Glomerular visceral epithelial cell (primary cell): ENCODE measurements at regions not wholly inside any gene's neighbourhood (a gene's known extent, or its start where the extent isn't known, plus 50 kb on each side); places are given as distances from the start of the nearest gene placed in this dataset.
"Not testable (repeated sequence)": the region's sequence is repeated elsewhere in the genome, so short reads cannot be mapped to it uniquely, and the experiment has no call there.

ENCODE experiments used
- DNase-seq: peaks from one replicate; pipeline ENCODE4 v3.0.0-alpha.2; 2016; ENCODE audit errors: extremely low spot score

DNA sequence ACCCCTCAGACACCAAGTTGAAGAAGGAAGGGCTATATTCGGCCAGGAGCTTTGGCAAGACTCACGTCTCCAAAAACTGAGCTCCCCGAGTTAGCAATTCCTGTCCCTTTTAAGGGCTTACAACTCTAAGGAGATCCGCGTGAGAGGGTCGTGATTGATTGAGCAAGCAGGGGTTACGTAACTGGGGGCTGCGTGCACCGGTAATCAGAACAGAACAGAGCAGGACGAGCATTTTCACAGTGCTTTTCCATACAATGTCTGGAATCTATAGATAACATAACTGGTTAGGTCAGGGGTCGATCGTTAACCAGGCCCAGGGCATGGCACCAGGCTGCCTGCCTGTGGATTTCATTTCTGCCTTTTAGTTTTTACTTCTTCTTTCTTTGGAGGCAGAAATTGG, 245.3 kb upstream of the MME start:
- DNase-seq, result not testable (repeated sequence)

DNA sequence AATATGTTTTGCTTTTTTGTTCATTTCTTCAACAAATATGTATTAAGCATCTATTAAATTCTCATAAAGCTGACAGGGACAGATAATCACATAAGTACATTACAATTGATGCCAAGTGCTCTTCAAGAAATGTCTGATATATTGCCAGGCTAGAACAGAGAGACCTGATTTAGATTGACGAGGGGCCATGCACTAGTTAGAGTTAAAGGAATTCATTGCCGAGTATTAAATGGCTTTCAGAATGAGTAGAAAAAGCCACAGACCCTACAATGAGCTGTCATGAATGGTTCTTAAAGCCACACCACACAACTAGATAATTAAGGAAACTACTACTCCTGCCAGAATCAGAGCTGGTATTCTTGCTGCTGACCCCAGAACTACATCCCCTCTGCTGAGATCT, 250.2 kb upstream of the MME start:
- no peak for DNase-seq

DNA sequence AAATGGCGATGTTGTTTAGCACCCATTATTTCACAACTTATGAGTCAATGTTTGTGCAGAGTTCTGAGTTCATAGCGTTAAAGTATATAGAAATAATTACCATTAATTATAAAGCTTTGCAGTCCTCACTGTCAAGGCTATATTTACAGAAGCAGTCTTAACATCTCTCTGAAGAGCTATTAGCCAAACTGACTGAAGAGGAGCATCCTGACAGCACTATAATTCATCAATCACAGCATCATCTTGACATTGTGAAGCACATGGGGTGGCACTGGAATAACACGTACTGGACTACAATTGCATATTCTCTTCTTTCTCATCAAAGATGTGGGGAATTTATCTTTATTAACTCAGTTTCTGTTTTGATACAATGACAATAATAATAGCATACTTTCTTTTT, 260.6 kb upstream of the MME start:
- DNase-seq, result no peak

DNA sequence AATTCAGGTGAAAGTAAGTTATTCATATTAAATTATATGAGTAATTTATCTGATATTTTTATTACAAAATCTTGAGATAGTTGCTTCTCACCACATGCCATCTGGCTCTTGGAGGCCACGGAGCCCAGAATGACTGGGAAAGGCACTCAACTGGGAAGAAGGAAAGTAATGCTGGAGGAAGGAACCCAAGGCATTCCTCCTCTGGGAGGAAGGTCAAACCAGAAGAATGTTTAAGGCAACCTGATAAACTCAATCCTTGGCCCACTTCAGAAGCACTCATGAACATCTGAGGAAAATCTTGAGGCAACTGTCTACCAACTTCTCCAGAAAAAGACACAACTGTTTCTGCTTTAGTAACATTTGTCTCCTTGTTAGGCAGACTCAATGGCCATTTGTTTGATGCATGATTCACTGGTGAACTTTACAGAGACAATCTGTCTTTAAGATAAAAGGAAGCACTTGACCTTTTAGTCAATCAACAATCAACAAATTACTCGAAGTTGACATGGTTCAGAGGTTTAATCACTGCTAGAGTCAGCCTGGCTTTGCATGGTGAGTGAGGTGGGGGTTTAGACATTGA, 261.4 kb upstream of the MME start:
- no peak for DNase-seq

DNA sequence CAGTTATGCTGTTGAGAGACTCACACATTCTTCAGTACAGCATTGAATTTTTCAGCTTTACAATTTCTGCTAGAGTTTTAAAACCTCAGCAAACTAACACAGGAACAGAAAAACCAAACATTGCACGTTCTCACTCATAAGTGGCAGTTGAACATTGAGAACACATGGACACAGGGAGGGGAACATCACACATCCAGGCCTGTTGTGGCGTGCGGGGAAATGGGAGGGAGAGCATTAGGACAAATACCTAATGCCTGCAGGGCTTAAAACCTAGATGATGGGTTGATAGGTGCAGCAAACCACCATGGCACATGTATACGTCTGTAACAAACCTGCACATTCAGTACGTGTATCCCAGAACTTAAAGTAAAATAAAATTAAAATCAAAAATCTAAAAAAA, 270.1 kb upstream of the MME start:
- DNase-seq, result not testable (repeated sequence)

DNA sequence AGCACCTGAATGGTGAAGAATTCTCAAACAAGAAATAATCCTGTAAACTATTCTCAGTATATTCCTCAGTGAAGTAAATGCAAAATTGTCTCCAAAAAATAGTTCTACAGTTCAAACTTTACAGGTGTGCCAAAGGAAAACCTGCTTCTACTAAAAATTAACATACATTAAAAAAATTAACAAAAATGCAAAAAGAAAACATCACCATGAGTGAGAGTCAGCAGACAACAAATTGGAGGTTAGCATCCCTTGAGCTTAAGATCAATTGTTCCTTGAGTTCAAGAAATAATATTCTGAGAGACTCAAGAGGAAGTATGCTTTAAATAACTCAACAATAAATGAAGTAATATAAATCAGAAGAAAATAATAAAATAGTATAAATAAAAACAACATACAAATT, 278.4 kb upstream of the MME start:
- DNase-seq, result no peak

DNA sequence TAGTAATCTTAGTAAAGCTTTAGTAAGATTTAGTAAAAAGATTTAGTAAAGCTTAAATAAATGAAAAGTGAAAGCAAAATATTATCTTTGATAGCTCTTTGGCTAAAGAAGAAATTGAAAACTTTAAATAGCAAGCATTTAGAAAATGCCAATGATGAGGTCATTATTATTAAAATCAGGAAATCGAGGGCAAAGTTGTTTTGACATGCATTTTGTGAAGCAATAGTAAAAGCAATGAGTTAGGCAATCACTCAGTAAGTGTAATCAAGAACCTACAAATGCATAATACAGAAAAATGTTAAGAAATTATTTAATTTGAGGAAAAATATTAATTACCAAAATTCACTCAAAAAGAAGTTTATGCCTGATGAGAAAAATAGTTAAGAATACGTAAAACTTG, 280.3 kb upstream of the MME start:
- DNase-seq, result no peak

DNA sequence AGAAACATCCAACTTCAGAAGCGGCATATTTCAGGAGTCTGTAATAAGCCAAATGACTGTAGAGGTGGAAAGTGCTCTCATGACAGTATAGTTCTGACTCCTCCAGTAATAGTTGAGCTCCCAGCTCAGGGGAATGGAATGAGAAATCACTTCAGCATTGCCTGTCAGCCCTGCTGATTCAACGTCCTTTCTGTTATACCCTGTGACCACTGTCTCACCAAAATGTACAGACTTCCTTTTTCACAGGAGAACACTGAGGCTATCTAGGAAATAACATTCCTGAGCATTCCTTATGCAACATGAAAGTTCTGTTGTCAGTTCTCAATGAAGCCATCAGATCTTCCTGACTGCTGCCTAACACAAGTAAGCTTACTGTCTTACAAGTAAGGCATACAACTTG, 284.5 kb upstream of the MME start:
- peak; percentile 76 for DNase-seq

DNA sequence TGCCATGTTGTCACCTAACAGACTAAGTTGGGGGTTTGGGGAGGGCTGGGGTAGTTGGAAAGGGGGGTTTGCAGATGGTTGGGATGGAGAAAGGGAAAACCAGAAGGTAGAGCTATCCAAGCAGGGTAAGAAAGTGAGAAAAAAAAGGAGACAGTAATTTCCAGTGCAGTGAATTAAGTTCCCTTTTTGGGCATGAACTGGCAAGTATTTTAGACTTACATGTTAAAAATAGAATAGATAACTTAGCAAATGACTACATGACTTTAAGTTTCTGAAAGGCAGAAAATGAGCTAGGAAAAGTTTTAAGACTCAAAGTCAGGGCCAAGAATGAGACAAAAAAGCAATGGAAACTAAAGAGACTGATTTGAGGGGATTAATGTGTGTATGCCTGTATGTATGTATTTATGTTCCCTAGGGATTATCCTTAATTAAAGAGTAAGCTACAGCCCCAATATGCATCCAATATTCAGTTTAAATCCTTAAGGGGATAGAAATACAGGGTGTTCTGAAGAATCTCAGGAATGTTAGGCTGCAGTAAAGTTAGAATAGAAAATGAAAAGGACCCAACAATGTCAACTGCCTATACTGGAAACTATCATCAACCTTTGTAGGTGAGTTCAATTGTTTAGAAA, 285.2 kb upstream of the MME start:
- DNase-seq, result no peak

DNA sequence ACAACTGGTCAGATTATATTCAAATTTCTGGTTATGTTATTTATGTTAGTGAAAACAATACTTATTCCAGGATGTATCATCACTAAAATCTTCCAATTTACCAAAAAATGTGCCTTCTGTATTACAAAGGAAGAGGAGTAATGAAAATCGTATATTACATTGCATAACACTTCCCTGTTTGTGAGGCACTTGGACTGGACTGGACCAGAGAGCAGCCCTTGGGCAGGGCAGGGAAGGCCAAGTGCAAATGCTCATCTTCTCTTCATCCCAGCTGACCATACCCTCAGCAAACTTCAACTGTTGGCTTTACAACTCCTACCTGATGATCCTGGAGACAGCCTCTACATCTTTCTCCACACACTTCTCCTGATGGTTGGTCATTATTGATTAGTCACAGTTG, 285.7 kb upstream of the MME start:
- DNase-seq, result no peak

DNA sequence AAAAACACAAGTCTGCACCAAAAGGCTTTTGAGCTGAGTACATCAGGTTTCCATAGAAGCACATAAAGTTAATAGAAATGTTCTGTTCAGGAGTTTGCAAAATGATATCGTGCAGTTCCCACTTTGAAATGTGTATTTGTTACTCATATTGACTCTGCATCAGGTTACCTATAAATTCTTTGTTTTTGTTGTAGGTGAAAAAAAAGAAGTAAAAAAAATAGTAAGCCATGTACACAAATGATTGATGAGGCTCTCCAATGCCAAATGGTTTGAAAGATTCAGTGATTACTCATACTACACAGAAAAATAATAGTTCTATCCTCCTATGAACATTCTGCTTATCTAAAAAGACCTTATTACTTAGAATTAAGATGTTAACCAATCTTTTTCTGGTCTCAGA, 287.3 kb upstream of the MME start:
- no peak for DNase-seq

DNA sequence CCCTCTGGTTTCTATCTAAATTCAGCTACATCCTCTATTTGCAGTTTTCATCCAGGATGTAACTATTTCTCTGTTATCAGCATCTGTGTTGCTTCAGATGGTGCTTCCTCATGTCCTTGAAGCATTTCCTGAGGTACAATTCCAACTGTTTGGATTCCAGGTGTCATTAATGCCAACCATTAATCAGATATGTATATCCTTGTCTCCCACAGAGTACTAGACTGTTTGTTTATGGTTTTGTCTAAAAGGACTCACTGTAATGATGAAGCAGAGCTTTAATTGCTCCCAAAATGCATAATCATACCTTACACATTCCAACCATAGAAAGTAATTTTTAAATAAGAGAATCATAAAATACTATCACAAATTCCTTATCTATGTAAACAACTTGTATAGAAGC, 288.5 kb upstream of the MME start:
- no peak for DNase-seq

DNA sequence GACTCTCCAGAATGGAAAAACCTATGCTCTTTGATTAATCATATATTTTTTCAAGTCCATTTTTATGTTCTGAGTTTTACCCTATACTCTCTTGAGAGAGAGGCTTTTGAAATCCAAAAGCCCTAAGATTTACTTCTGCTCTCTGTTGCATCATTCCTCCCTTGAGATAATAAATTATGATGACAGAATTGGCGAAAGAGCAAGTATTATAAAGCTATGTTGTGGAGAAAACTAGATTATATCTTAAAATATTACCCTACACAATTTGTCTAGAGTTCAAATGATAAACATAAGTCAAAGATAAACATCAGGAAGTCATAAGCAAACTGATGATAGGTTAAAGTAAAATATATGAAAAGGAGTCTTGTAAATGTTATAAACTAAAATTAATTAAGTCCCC, 293.4 kb upstream of the MME start:
- DNase-seq, result no peak

DNA sequence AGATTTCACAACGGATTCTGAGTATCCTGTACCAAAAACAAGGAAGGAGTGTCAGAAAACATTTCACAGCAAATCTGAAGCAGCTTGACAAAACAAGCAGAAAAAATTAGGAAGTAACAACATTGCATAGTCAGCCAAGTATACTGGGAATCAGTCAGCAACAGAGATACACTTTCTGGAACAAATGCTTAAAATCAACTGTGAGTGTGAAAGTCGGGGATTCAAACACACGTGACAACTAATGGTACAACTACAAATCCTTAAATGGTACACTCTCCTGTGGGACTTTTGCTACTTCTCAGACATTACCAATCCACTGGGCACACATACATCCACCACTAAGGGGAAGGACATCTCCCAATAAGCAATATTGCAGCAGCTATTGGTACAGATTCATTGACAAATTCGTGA, 296.6 kb upstream of the MME start:
- DNase-seq, result no peak

DNA sequence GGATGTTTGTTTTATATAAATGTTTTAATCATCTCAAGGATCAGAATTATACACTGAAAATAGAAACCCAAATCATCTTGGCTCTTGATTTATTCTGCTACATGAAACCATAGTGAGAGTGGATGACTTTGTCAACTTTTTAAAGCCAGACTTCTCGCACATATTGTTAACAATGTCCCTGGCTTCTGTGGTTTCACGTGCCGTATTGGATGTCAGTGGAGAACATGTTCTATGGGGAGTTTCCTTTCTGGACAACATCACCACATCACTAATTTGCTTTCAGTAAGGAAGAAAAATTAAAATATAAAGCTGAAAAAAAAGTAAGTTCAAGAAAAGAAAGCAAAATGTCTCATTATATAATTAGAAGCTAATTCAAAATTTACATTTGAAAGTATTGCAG, 297.1 kb upstream of the MME start:
- no peak for DNase-seq

DNA sequence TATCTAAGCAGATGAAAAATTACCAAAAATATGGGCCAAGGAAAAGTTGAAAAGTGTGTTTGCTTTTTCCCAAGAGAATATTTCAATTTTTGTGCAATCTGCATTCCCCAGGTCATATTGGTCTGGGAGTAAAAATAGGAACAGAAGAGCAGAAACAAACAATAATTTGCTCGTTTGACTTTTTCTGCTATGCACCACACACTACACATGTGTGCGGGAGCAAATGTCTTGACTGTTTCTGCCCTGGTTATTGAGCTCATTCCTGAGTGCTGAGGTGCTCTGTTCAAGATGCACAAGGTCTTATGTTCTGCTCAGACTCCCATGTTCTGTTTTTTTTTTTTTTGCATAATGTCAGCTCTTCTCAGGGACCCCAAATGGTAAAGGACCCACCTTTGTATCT, 298.0 kb upstream of the MME start:
- DNase-seq, result no peak

DNA sequence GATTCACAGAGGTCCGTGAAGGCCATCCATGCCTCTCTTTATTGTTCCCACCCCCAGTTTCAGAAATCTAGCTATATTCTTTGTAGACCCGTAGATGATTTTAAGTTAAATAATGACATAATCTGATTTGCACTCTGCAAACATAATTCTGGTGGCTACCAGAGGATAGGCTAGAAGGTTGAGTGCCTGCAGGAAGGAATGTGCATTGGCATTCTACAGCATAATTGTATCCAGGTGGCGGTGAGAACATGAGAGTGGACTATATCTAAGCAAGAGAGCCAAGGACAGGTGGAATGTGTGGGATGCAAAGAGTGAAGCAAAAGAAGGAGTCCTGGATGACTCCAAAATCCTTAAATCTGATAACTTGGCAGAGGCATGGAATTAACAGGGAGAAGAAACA, 298.5 kb upstream of the MME start:
- no peak for DNase-seq

DNA sequence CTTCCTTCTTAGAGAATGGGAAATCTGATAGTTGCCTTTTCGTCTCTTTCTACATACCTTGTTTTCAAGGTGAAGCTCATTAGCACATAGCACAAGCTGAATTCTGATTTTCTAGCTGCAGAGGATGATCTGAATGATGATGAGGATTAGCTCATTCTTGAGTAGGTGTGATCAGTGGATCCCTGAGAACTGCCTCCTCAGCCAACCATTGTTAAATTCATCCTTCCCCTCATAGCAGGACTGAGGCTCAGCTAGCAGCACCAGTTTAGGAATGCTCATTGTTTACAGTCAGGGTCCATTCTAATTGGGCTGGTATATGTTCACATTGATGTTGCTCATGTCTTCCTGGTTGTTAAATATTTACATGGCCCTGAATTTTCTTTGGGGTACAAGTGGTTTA, 299.9 kb upstream of the MME start:
- no peak for DNase-seq

DNA sequence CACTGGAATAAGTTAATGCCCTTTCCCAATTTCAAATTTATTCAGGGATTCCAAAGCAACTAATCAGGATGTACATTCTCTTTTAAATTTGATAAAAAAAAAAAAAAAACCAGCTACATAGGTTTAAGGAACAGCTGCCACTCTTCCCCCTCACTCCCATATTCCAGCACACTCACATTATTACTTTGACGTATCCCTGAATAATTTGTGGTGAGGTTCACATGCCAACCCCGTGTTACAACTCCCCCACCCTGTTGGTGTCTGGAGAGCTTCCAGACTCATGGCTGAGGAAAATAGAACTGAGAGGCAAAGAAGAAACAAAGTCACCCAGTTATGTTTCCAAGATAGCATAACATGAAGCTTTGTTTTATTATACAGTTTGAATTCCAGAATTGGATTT, 300.5 kb upstream of the MME start:
- peak; percentile 59 for DNase-seq

DNA sequence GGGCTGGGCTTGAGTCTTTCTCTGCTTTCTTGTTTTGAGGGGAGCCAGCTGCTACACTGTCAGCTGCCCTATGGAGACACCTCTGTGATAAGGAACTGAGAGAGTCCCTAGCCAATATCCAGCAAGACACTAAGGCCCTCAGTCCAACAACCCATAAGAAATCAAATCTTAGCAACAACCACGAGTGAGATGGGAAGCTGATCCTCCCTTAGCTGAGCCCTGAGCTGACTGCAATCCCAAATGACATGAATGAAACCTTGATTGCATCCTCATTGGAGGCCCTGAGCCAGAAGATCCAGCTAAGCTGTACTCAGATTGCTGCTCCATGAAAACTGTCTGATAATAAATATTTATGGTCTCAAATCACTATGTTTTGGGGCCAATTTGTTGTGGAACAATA, 302.1 kb upstream of the MME start:
- no peak for DNase-seq

DNA sequence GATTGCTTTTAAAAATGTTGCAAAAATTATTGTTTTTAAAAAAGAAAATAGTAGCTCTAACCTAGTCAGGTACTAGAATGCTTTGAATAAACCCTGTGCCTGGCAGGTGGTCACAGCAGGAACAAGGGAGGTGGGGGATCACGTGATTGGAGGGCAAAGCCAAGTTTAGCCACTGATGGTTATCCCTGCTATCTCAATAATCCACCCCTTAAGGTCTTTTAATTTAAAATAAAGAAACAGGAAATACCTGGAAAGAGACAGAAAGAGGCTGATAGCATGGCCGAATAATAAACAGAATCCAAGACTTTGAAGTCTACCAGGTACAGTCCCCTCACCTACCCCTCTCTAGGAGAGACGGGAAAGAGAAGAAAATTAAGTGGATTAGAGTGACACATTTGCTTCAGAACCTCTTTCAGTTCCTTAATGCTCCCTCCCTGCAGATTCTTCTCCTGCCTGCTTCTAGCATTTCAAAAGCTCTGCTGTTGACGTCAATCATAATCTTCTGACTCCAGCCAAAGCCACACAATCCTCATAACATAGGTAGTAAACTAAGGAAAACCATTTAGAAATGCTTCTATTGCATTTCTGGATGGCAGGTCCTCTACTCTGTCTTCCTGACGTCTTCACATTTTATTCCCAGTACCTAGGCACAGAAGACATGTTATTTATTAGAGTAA, 303.4 kb upstream of the MME start:
- DNase-seq, result no peak

DNA sequence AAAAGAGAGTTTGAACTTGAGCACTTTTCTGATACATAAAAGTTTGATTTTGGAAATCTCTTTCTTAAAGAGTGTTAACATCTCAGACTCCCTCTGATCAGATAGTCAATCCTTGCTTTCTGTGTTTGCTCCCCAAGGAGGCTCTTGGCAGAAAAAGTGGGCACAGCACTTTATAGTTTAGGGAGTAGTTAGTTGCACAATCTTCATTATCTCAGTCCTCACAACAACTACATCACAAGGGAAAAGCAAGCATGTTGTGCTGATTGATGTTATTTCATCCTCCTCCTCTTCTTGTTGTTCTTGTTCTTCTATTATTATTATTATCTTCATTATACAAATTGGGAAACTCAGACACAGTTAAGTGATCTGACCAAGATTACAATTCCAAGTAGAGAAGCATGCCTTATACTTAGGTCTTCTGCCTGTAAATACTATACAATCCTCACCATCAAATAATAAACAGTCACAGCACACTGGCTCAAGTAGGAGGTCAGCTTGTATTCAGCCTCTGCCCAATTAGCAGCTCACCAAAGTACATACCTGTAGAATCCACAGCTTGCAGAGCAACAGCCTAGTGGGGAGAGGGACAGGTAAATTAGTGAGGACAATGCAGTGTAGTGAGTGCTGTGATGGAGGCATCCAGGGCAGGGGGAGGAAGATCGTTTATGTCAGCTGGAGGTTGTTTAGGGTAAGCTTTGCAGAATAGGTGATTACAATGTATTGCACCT, 304.1 kb upstream of the MME start:
- no peak for DNase-seq
